H9 (cell line): ENCODE measurements at regions not wholly inside any gene's neighbourhood (a gene's known extent, or its start where the extent isn't known, plus 50 kb on each side); places are given as distances from the start of the nearest gene placed in this dataset.

Experiments used
- DNase-seq: peaks from one replicate; pipeline ENCODE4 v3.0.0-alpha.2; 2017
- H2AFZ ChIP-seq: one replicate; pipeline ENCODE4 v1.6.1; 2013; ENCODE audit warnings: mild to moderate bottlenecking, low read length, control low read depth, moderate library complexity
- H2AK5ac ChIP-seq: 2 replicates; pipeline ENCODE4 v1.6.1; 2013; ENCODE audit warnings: low read length, control low read depth, mixed read lengths; ENCODE audit not compliant: insufficient read length
- H2BK120ac ChIP-seq: one replicate; pipeline ENCODE4 v1.6.1; 2013; ENCODE audit warnings: low read depth, mild to moderate bottlenecking, low read length, control low read depth, inconsistent platforms; ENCODE audit not compliant: poor library complexity, severe bottlenecking
- H2BK12ac ChIP-seq: 2 replicates; pipeline ENCODE4 v1.6.1; 2013; ENCODE audit warnings: low read length, control low read depth, mixed read lengths, low read depth; ENCODE audit not compliant: insufficient read length
- H2BK15ac ChIP-seq: 2 replicates; pipeline ENCODE4 v1.6.1; 2013; ENCODE audit warnings: low read depth, low read length, control low read depth
- H2BK20ac ChIP-seq: one replicate; pipeline ENCODE4 v1.6.1; 2013; ENCODE audit warnings: low read depth, mild to moderate bottlenecking, low read length, control low read depth, inconsistent platforms; ENCODE audit not compliant: poor library complexity, severe bottlenecking
- H2BK5ac ChIP-seq: 2 replicates; pipeline ENCODE4 v1.6.1; 2013; ENCODE audit warnings: low read length, control low read depth, mixed read lengths; ENCODE audit not compliant: insufficient read length
- H3K14ac ChIP-seq: 2 replicates; pipeline ENCODE4 v1.6.1; 2013; ENCODE audit warnings: low read length, control low read depth; ENCODE audit not compliant: insufficient read depth
- H3K18ac ChIP-seq: 2 replicates; pipeline ENCODE4 v1.6.1; 2013; ENCODE audit warnings: low read depth, mild to moderate bottlenecking, mixed read lengths, low read length, control low read depth; ENCODE audit not compliant: insufficient read length
- H3K23ac ChIP-seq: 2 replicates; pipeline ENCODE4 v1.6.1; 2013; ENCODE audit warnings: low read length, control low read depth, mixed read lengths, low read depth; ENCODE audit not compliant: insufficient read length
- H3K23me2 ChIP-seq: 2 replicates; pipeline ENCODE4 v1.6.1; 2013; ENCODE audit warnings: low read depth, mild to moderate bottlenecking, mixed read lengths, low read length, control low read depth; ENCODE audit not compliant: insufficient read length, poor library complexity, severe bottlenecking
- H3K27ac ChIP-seq: 2 replicates; pipeline ENCODE4 v1.5.1; 2013; ENCODE audit warnings: low read length, control low read depth, mixed read lengths, low read depth; ENCODE audit not compliant: insufficient read length
- H3K27me3 ChIP-seq: 2 replicates; pipeline ENCODE4 v1.6.1; 2013; ENCODE audit warnings: low read length, control low read depth, inconsistent platforms; ENCODE audit not compliant: insufficient read depth
- H3K4ac ChIP-seq: 2 replicates; pipeline ENCODE4 v1.6.1; 2013; ENCODE audit warnings: low read depth, mild to moderate bottlenecking, control low read depth, inconsistent platforms, low read length, moderate library complexity
- H3K4me1 ChIP-seq: 2 replicates; pipeline ENCODE4 v1.6.1; 2013; ENCODE audit warnings: low read length, control low read depth, inconsistent platforms; ENCODE audit not compliant: insufficient read depth
- H3K4me2 ChIP-seq: 2 replicates; pipeline ENCODE4 v1.6.1; 2013; ENCODE audit warnings: low read length, control low read depth, mixed read lengths; ENCODE audit not compliant: insufficient read length, insufficient read depth
- H3K56ac ChIP-seq: 2 replicates; pipeline ENCODE4 v1.6.1; 2013; ENCODE audit warnings: low read depth, mild to moderate bottlenecking, mixed read lengths, low read length, control low read depth; ENCODE audit not compliant: insufficient read length
- H3K79me1 ChIP-seq: 2 replicates; pipeline ENCODE4 v1.6.1; 2013; ENCODE audit warnings: low read depth, mild to moderate bottlenecking, moderate library complexity, low read length, control low read depth, inconsistent platforms; ENCODE audit not compliant: insufficient read depth, poor library complexity, severe bottlenecking
- H3K79me2 ChIP-seq: 2 replicates; pipeline ENCODE4 v1.6.1; 2013; ENCODE audit warnings: low read length, control low read depth, inconsistent platforms; ENCODE audit not compliant: insufficient read depth
- H3K9ac ChIP-seq: 2 replicates; pipeline ENCODE4 v1.6.1; 2013; ENCODE audit warnings: low read length, control low read depth, mixed read lengths; ENCODE audit not compliant: insufficient read length; ENCODE audit errors: extremely low read depth
- H3K9me3 ChIP-seq: one replicate; pipeline ENCODE4 v1.6.1; 2013; ENCODE audit warnings: low read depth, low read length, inconsistent platforms; ENCODE audit not compliant: control insufficient read depth
- H3T11ph ChIP-seq: one replicate; pipeline ENCODE4 v1.6.1; 2013; ENCODE audit warnings: mild to moderate bottlenecking, low read length, control low read depth, inconsistent platforms
- H4K20me1 ChIP-seq: one replicate; pipeline ENCODE4 v1.6.1; 2013; ENCODE audit not compliant: control insufficient read depth, insufficient read length, insufficient read depth
- H4K5ac ChIP-seq: 2 replicates; pipeline ENCODE4 v1.6.1; 2013; ENCODE audit warnings: low read depth, mild to moderate bottlenecking, mixed read lengths, low read length, control low read depth; ENCODE audit not compliant: insufficient read length
- H4K8ac ChIP-seq: replicated peaks from 2 replicates; pipeline ENCODE4 v1.6.1; 2013; ENCODE audit warnings: low read length, control low read depth, mixed read lengths, low read depth; ENCODE audit not compliant: insufficient read length
- H4K91ac ChIP-seq: 2 replicates; pipeline ENCODE4 v1.6.1; 2013; ENCODE audit warnings: low read depth, mild to moderate bottlenecking, moderate library complexity, mixed read lengths, low read length, control low read depth; ENCODE audit not compliant: insufficient read length
- H3K27ac Mint-ChIP-seq, 3 experiments: 2 replicates in 2 of 3; 3 replicates in 1 of 3; pipeline ENCODE4 v1.8.0; 2020 to 2021; ENCODE audit warnings: mixed read lengths in 3 of 3, mild to moderate bottlenecking in 1 of 3, moderate library complexity in 1 of 3
- H3K27me3 Mint-ChIP-seq: 2 replicates; pipeline ENCODE4 v1.8.0; 2021; ENCODE audit warnings: low read depth, mild to moderate bottlenecking, moderate library complexity, mixed read lengths
- H3K36me3 Mint-ChIP-seq, 3 experiments: 2 replicates in 2 of 3; 3 replicates in 1 of 3; pipeline ENCODE4 v1.8.0; 2020 to 2021; ENCODE audit warnings: low read depth in 3 of 3, mixed read lengths in 3 of 3; ENCODE audit not compliant: insufficient read depth in 1 of 3
- H3K4me1 Mint-ChIP-seq, 2 experiments: 2 replicates each; pipeline ENCODE4 v1.8.0; 2020; ENCODE audit warnings: mixed read lengths in 2 of 2
- H3K4me3 Mint-ChIP-seq, 2 experiments: 2 replicates in 1 of 2; 3 replicates in 1 of 2; pipeline ENCODE4 v1.8.0; 2020 to 2021; ENCODE audit warnings: mild to moderate bottlenecking in 2 of 2, mixed read lengths in 2 of 2, moderate library complexity in 1 of 2
- H3K9me3 Mint-ChIP-seq, 2 experiments: 2 replicates in 1 of 2; 3 replicates in 1 of 2; pipeline ENCODE4 v1.8.0; 2020; ENCODE audit warnings: mild to moderate bottlenecking in 2 of 2, mixed read lengths in 2 of 2, moderate library complexity in 1 of 2
- CTCF ChIP-seq: fragments of 200-600 bp; sonication (generic); conservative IDR thresholded peaks from 3 replicates; pipeline ENCODE4 v1.8.0; 2021; ENCODE audit warnings: antibody characterized with exemption, mild to moderate bottlenecking
- WGBS: extraction: QIAGEN DNeasy Blood & Tissue Kit; methylation state at CpG from one replicate; pipeline ENCODE4 v1.1.7; 2013; ENCODE audit warnings: missing lambda C conversion rate, low lambda C conversion rate, mixed read lengths; ENCODE audit not compliant: insufficient read length; ENCODE audit errors: extremely low coverage; 5-methylcytosine and 5-hydroxymethylcytosine counted together

- no peak overlapping the region for H2BK120ac ChIP-seq
- H2BK20ac ChIP-seq = no peak overlapping the region
- no CpG with 5 or more reads among the region's 1 CpG for WGBS
- Mint-ChIP-seq H3K9me3 (no peaks in the 10 kb centered on the region), H3K27ac (peak overlapping the region in 1 of 3 experiments; percentile 21; a peak in 1 of 7 replicates), H3K36me3 (no peaks in the 10 kb centered on the region), H3K27me3 (no peaks in the 10 kb centered on the region), H3K4me3 (no peak overlapping the region), H3K4me1 (peaks cover 29 to 30% of the 10 kb centered on the region in 2 experiments)
- no peak overlapping the region for H2AFZ ChIP-seq
- H3K4me2 ChIP-seq = no peak overlapping the region
- H3T11ph ChIP-seq = no peak overlapping the region
- TF ChIP-seq CTCF = no peak
- H4K8ac ChIP-seq = no peak overlapping the region
- no peaks in the 10 kb centered on the region for H3K79me1 ChIP-seq
- no peak overlapping the region for H3K9ac ChIP-seq
- H3K27me3 ChIP-seq = no peaks in the 10 kb centered on the region
- no peak overlapping the region for H2AK5ac ChIP-seq
- H2BK15ac ChIP-seq = no peak overlapping the region
- H3K9me3 ChIP-seq = no peaks in the 10 kb centered on the region
- no peak overlapping the region for H3K56ac ChIP-seq
- peaks cover 7% of the 10 kb centered on the region; the same call in 1 of the 2 replicates for H3K4me1 ChIP-seq
- DNase-seq = peak; percentile 35
- no peak overlapping the region for H3K18ac ChIP-seq
- no peak overlapping the region for H2BK5ac ChIP-seq
- H4K5ac ChIP-seq = no peak overlapping the region
- H4K91ac ChIP-seq = no peak overlapping the region
- H3K23me2 ChIP-seq = no peaks in the 10 kb centered on the region
- no peak overlapping the region for H3K27ac ChIP-seq
- no peak overlapping the region for H3K14ac ChIP-seq
- H3K4ac ChIP-seq = no peak overlapping the region
- H3K79me2 ChIP-seq = no peaks in the 10 kb centered on the region
- no peaks in the 10 kb centered on the region for H4K20me1 ChIP-seq
- H3K23ac ChIP-seq = no peak overlapping the region
- H2BK12ac ChIP-seq = no peak overlapping the region
Measured at GRCh38 chr2:33678436-33678835, 79.3 kb upstream of the FAM98A start.
